Tibial nerve (tissue), 4 donors: ENCODE measurements at regions not wholly inside any gene's neighbourhood (a gene's known extent, or its start where the extent isn't known, plus 50 kb on each side); places are given as distances from the start of the nearest gene placed in this dataset.

Source experiments
- DNase-seq, 2 donors: peaks; one replicate each; pipeline ENCODE4 v3.0.0-alpha.2; 2019; ENCODE audit warnings: low spot score in 2 of 2
- H3K27ac ChIP-seq, 4 donors: fragments of 200-600 bp; sonication (generic) in 3 of 4; one replicate each; pipeline ENCODE4 v1.5.1; 2017 to 2019; ENCODE audit warnings: mild to moderate bottlenecking in 1 of 4
- H3K27me3 ChIP-seq, 2 donors: fragments of 200-600 bp; sonication (generic) in 1 of 2; one replicate each; pipeline versions ENCODE4 v1.5.1 to v1.6.0; 2017 to 2019
- H3K36me3 ChIP-seq, 3 donors: fragments of 200-600 bp; sonication (generic); one replicate each; pipeline ENCODE4 v1.5.1; 2018 to 2019
- H3K4me1 ChIP-seq, 4 donors: fragments of 200-600 bp; sonication (generic) in 3 of 4; one replicate each; pipeline ENCODE4 v1.5.1; 2017 to 2019
- H3K4me3 ChIP-seq, 4 donors: fragments of 200-600 bp; sonication (generic) in 3 of 4; one replicate each; pipeline ENCODE4 v1.5.1; 2017 to 2019; ENCODE audit warnings: mild to moderate bottlenecking in 1 of 4, moderate library complexity in 1 of 4
- H3K9me3 ChIP-seq, 4 donors: fragments of 200-600 bp; sonication (generic) in 3 of 4; one replicate each; pipeline ENCODE4 v1.5.1; 2017 to 2019
- CTCF ChIP-seq, 5 experiments: fragments of 200-600 bp in 3 of 5; fragments of 450-650 bp in 2 of 5; sonication (generic) in 3 of 5; IDR thresholded peaks; one replicate each; pipeline ENCODE4 v1.5.1; 2016 to 2019; ENCODE audit warnings: antibody characterized with exemption in 5 of 5, mild to moderate bottlenecking in 3 of 5, moderate library complexity in 2 of 5
- EP300 ChIP-seq, 2 donors: sonication (generic); formaldehyde crosslinking; IDR thresholded peaks; one replicate each; pipeline ENCODE4 v1.6.1; 2017; ENCODE audit warnings: antibody characterized with exemption in 2 of 2, mild to moderate bottlenecking in 1 of 2
- POLR2A ChIP-seq, 2 donors: fragments of 450-650 bp; IDR thresholded peaks; one replicate each; pipeline ENCODE4 v1.6.1; 2017; ENCODE audit warnings: antibody characterized with exemption in 2 of 2, mild to moderate bottlenecking in 2 of 2, moderate library complexity in 2 of 2
- WGBS, 2 donors: methylation state at CpG; one replicate each; pipeline ENCODE4 v1.1.5; 2018; 5-methylcytosine and 5-hydroxymethylcytosine counted together

- no peak for TF ChIP-seq POLR2A (IDR thresholded peaks at IDR 0.05)
- DNase-seq: no peak
- H3K4me1 ChIP-seq: peaks cover 0 to 3% (median 0%) of the 10 kb centered on the region in 4 donors
- peaks cover 0 to 5% (median 0%) of the 10 kb centered on the region in 4 donors for H3K9me3 ChIP-seq
- no peaks in the 10 kb centered on the region for H3K36me3 ChIP-seq
- WGBS, 2 donors: 50 to 53% methylated on average over 3 of the region's 3 CpGs
- no peak overlapping the region for H3K4me3 ChIP-seq
- no peaks in the 10 kb centered on the region for H3K27me3 ChIP-seq
- no peak overlapping the region for H3K27ac ChIP-seq
These were observed 318.9 kb upstream of the ACVR2A start for GRCh38 chr2:147525819-147526489.

DNA sequence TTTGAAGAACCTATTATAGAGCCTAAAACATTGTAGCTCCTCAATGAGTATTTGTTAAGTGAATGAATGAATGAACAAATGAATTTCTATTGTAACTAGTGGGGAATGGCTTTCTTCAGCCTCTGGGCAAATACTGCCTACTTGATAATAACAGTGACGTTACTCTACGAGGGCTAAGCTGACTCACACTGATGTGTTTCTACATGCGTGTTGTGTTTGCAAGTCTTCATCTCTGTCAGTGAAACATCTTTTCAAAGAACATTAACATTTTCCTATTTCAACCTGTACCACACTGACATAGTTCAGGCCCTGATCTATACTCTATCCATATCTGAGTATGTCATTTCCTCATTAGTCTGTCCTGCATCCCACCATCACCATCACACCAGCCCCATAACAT lies 319.9 kb upstream of the ACVR2A start:
- no peak for DNase-seq
- 84 to 91% methylated on average over 3 of the region's 3 CpGs for WGBS, 2 donors

GRCh38 chr2:147523415-147523814 lies 321.4 kb upstream of the ACVR2A start:
- H3K9me3 ChIP-seq: peaks cover 0 to 5% (median 0%) of the 10 kb centered on the region in 4 donors
- no peaks in the 10 kb centered on the region for H3K36me3 ChIP-seq
- H3K27ac ChIP-seq: no peak overlapping the region
- no peak for DNase-seq
- H3K4me3 ChIP-seq: no peak overlapping the region
- H3K27me3 ChIP-seq: no peaks in the 10 kb centered on the region
- peaks cover 0 to 3% (median 0%) of the 10 kb centered on the region in 4 donors for H3K4me1 ChIP-seq
- TF ChIP-seq EP300 (IDR thresholded peaks at IDR 0.05): no peak
- TF ChIP-seq CTCF (IDR thresholded peaks at IDR 0.05): no peak
- TF ChIP-seq POLR2A (IDR thresholded peaks at IDR 0.05): no peak

More for the DNA sequence above, 319.9 kb upstream of the ACVR2A start:
- Histone ChIP-seq H3K27ac (no peak overlapping the region), H3K4me1 (peaks cover 0 to 3% (median 0%) of the 10 kb centered on the region in 4 donors), H3K27me3 (no peaks in the 10 kb centered on the region), H3K9me3 (peaks cover 0 to 5% (median 0%) of the 10 kb centered on the region in 4 donors), H3K36me3 (no peaks in the 10 kb centered on the region), H3K4me3 (no peak overlapping the region)
- no peak for TF ChIP-seq CTCF (IDR thresholded peaks at IDR 0.05)
- no peak for TF ChIP-seq POLR2A (IDR thresholded peaks at IDR 0.05)
- no peak for TF ChIP-seq EP300 (IDR thresholded peaks at IDR 0.05)

DNA sequence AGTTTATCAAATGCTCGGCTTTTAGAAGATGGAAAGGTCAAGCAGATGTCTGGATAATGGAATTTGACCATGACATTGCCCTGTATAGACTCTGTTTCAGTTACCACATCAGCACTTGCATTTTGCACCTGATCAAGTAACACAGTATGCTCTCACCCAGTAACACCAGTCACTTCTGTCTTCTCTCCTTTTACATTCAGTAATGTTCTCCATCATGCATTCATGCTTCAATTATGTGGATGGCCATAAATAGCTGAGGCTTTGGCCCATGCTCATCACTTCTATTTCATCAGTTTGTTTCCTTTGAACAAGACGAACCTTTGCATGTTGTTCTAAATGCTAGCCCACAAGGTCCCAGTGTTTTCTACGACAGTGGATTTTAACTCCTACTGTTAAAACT lies 322.9 kb upstream of the ACVR2A start:
- no peak overlapping the region for H3K27ac ChIP-seq
- 76 to 78% methylated on average over 3 of the region's 3 CpGs for WGBS, 2 donors
- no peaks in the 10 kb centered on the region for H3K36me3 ChIP-seq
- H3K4me1 ChIP-seq: peaks cover 0 to 3% (median 0%) of the 10 kb centered on the region in 4 donors
- no peak overlapping the region for H3K4me3 ChIP-seq
- peaks cover 0 to 5% (median 0%) of the 10 kb centered on the region in 4 donors for H3K9me3 ChIP-seq
- TF ChIP-seq POLR2A (IDR thresholded peaks at IDR 0.05) (no peak), CTCF (IDR thresholded peaks at IDR 0.05) (no peak), EP300 (IDR thresholded peaks at IDR 0.05) (no peak)
- no peaks in the 10 kb centered on the region for H3K27me3 ChIP-seq
- DNase-seq: no peak

DNA sequence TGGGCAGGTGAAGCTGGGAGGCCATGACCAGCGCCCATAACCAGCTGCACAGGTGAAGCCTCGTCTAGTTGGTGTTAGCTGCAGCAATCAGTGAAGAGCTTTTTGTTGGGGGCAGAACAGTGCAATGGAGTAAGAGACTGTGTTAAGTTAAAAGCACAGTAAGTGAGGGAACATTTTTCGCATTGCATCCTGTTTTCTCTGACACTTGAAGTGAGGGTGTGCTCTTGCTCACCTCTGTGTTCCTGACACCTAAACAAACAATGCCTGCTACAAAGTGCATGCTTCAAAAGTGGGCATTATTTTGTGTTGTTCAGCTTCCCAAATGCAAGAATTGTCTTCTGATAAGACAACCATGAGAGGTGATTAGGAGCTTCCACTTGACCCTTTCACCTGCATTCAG lies 324.0 kb upstream of the ACVR2A start:
- Histone ChIP-seq H3K4me3 (no peak overlapping the region), H3K4me1 (peaks cover 0 to 3% (median 0%) of the 10 kb centered on the region in 4 donors), H3K27me3 (no peaks in the 10 kb centered on the region), H3K9me3 (peaks cover 0 to 5% (median 0%) of the 10 kb centered on the region in 4 donors), H3K27ac (no peak overlapping the region), H3K36me3 (no peaks in the 10 kb centered on the region)
- no peak for TF ChIP-seq POLR2A (IDR thresholded peaks at IDR 0.05)
- no peak for TF ChIP-seq EP300 (IDR thresholded peaks at IDR 0.05)
- TF ChIP-seq CTCF (IDR thresholded peaks at IDR 0.05): no peak
- WGBS, 2 donors: 91 to 96% methylated on average over 3 of the region's 3 CpGs
- no peak for DNase-seq
